ENCODE measurements at regions not wholly inside any gene's neighbourhood (a gene's known extent, or its start where the extent isn't known, plus 50 kb on each side); places are given as distances from the start of the nearest gene placed in this dataset.

DNA sequence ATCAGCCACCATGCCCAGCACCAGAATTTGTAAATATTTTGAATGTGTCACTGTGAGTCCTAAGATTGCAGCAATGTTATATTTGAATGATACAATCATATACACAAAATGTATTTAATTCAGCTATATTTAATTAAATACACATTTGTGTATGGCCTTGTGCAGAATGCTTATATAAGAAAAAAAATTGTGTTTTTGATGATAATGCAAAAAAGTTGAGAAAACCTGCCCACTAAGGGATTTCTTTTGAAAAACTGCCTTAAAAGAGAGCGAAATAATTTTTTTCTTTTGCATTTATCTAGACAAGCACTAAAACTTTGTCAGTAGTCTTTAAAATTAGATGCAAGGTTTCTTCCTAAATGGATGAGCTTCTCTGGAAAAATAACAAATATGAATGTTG lies 68.1 kb upstream of the OTUD4 start:
- Histone ChIP-seq H3K4me3 (no peak overlapping the region), H3K27ac (no peak overlapping the region), H3K36me3 (no peaks in the 10 kb centered on the region), H3K4me1 (ENCODE audit: low read depth) (no peaks in the 10 kb centered on the region), H3K9me3 (ENCODE audit: low read depth) (no peaks in the 10 kb centered on the region), H3K27me3 (no peaks in the 10 kb centered on the region)
- DNase-seq (ENCODE audit: low read depth in 1 of 2, low spot score in 1 of 2): no peak
- TF ChIP-seq CTCF (IDR thresholded peaks at IDR 0.05; ENCODE audit: low read depth, low read length): no peak

- Histone ChIP-seq H3K4me1 (ENCODE audit: low read depth) (peaks cover 3% of the 10 kb centered on the region), H3K27ac (no peak overlapping the region), H3K4me3 (no peak overlapping the region), H3K27me3 (no peaks in the 10 kb centered on the region), H3K9me3 (ENCODE audit: low read depth) (no peaks in the 10 kb centered on the region), H3K36me3 (no peaks in the 10 kb centered on the region)
- peak; percentile 91 for TF ChIP-seq CTCF (IDR thresholded peaks at IDR 0.05; ENCODE audit: low read depth, low read length)
- DNase-seq (ENCODE audit: low read depth in 1 of 2, low spot score in 1 of 2): peak; percentile 75 to 78
Measured at GRCh38 chr4:145234091-145234706, 53.8 kb upstream of the OTUD4 start.

DNA sequence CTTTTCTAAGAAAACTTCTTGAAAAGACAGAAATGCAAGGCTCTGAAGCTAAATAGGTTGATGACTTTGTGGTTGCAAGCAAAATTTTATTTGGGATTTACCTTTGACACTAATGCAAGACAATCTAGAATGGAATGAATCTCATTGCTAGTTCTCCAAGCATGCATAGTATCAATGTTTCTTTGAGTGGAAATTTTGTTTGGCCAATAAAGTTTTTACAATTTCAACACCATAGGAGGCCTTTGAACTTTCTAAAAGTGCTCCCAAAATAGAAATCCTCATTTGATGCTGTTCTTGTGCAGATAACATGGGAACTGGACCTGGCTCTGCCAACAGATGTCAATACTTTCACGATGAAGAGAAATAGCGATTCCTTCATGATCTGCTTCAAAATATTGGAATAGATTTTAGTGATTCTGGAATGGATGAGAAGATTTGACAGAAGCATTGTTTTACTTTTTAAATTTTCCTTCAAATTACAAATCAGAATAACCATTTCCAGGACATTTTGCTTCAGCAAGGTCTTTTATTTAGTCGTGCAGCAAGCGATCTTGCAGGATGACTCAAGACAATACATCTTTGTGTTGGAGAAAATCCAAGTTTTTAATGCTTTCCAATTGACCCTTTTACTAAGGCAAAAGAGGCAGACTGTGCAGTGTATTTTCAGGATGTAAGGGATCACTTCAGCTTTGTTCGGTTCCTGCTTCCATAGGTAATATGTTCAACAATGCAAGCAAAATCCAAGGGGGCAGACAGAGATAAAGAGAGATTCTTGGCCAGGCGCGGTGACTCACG lies 51.7 kb upstream of the OTUD4 start:
- Histone ChIP-seq H3K27me3 (no peaks in the 10 kb centered on the region), H3K27ac (no peak overlapping the region), H3K4me3 (no peak overlapping the region), H3K9me3 (ENCODE audit: low read depth) (no peaks in the 10 kb centered on the region), H3K36me3 (no peaks in the 10 kb centered on the region), H3K4me1 (ENCODE audit: low read depth) (peaks cover 3% of the 10 kb centered on the region)
- peak in 1 of 2 donors; percentile 62 for DNase-seq (ENCODE audit: low read depth in 1 of 2, low spot score in 1 of 2)
- no peak for TF ChIP-seq CTCF (IDR thresholded peaks at IDR 0.05; ENCODE audit: low read depth, low read length)

GRCh38 chr4:145230726-145231125 lies 50.3 kb upstream of the OTUD4 start:
- DNase-seq (ENCODE audit: low read depth in 1 of 2, low spot score in 1 of 2): peak in 1 of 2 donors; percentile 83
- no peak for TF ChIP-seq CTCF (IDR thresholded peaks at IDR 0.05; ENCODE audit: low read depth, low read length)
- no peaks in the 10 kb centered on the region for H3K36me3 ChIP-seq
- H3K4me3 ChIP-seq: no peak overlapping the region
- no peaks in the 10 kb centered on the region for H3K9me3 ChIP-seq (ENCODE audit: low read depth)
- no peak overlapping the region for H3K27ac ChIP-seq
- H3K4me1 ChIP-seq (ENCODE audit: low read depth): peaks cover 3% of the 10 kb centered on the region
- no peaks in the 10 kb centered on the region for H3K27me3 ChIP-seq

All from cardiac muscle cell (in vitro differentiated cells and primary cell).